Upper lobe of right lung (tissue), 1 donor: ENCODE measurements at regions not wholly inside any gene's neighbourhood (a gene's known extent, or its start where the extent isn't known, plus 50 kb on each side); places are given as distances from the start of the nearest gene placed in this dataset.
A peak's percentile ranks its signal among the peaks of the same experiment; 100 is the strongest.

Experiments
- ATAC-seq: fragments of 200-7000 bp; cut with Tn5 transposase; one replicate; pipeline ENCODE4 v1.9.1; 2020; ENCODE audit warnings: mild to moderate bottlenecking, moderate library complexity
- DNase-seq: peaks from one replicate; pipeline ENCODE4 v3.0.0-alpha.2; 2020
- H3K27ac ChIP-seq: fragments of 200-600 bp; one replicate; pipeline ENCODE4 v1.8.0; 2022
- H3K27me3 ChIP-seq: fragments of 200-600 bp; one replicate; pipeline ENCODE4 v1.8.0; 2022; ENCODE audit warnings: mild to moderate bottlenecking
- H3K36me3 ChIP-seq: fragments of 200-600 bp; one replicate; pipeline ENCODE4 v1.8.0; 2022
- H3K4me1 ChIP-seq: fragments of 200-600 bp; one replicate; pipeline ENCODE4 v1.8.0; 2022
- H3K4me3 ChIP-seq: fragments of 200-600 bp; one replicate; pipeline ENCODE4 v1.8.0; 2022; ENCODE audit warnings: mild to moderate bottlenecking
- H3K9me3 ChIP-seq: fragments of 200-600 bp; one replicate; pipeline ENCODE4 v1.8.0; 2022
- intact Hi-C: fragments of 100-400 bp; cut with DNase I; formaldehyde crosslinking; loops from one replicate; pipeline ENCODE4 v1.11.0; 2022
- TF ChIP-seq, protein P1 (sequence below): fragments of 200-600 bp; IDR thresholded peaks from one replicate; pipeline ENCODE4 v1.8.0; 2022; ENCODE audit warnings: antibody characterized with exemption
- donor health status: DM: no; HTN: yes; CAD: no; lungs with severe emphysema.

DNA sequence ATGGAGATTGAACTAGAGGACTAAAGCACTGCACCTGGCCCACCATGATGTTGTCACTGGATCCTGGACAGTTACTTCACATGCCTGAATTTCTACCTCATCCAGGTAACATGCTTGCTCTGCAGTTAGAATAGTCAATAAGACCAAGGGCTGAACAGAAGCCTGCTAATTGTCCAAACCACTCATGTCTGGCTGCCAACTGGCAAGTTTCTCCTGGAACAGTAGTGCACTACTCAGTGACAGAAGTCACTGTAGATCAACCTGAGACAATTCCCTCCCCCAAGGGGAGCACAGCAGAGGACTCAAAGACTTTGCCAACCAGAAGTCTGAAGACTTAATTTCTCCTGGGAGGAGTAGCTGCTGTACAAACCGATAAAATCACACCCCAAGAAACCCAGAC, 454.6 kb upstream of the MARCKS start:
- DNase-seq (no peak), ATAC-seq (no peak)
- Histone ChIP-seq H3K27ac (no peak overlapping the region), H3K4me1 (no peaks in the 10 kb centered on the region), H3K36me3 (no peaks in the 10 kb centered on the region), H3K27me3 (no peaks in the 10 kb centered on the region), H3K9me3 (no peaks in the 10 kb centered on the region), H3K4me3 (no peak overlapping the region)
- TF ChIP-seq, protein P1, sequence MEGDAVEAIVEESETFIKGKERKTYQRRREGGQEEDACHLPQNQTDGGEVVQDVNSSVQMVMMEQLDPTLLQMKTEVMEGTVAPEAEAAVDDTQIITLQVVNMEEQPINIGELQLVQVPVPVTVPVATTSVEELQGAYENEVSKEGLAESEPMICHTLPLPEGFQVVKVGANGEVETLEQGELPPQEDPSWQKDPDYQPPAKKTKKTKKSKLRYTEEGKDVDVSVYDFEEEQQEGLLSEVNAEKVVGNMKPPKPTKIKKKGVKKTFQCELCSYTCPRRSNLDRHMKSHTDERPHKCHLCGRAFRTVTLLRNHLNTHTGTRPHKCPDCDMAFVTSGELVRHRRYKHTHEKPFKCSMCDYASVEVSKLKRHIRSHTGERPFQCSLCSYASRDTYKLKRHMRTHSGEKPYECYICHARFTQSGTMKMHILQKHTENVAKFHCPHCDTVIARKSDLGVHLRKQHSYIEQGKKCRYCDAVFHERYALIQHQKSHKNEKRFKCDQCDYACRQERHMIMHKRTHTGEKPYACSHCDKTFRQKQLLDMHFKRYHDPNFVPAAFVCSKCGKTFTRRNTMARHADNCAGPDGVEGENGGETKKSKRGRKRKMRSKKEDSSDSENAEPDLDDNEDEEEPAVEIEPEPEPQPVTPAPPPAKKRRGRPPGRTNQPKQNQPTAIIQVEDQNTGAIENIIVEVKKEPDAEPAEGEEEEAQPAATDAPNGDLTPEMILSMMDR = no peak
- intact Hi-C loops = no loop called here

DNA sequence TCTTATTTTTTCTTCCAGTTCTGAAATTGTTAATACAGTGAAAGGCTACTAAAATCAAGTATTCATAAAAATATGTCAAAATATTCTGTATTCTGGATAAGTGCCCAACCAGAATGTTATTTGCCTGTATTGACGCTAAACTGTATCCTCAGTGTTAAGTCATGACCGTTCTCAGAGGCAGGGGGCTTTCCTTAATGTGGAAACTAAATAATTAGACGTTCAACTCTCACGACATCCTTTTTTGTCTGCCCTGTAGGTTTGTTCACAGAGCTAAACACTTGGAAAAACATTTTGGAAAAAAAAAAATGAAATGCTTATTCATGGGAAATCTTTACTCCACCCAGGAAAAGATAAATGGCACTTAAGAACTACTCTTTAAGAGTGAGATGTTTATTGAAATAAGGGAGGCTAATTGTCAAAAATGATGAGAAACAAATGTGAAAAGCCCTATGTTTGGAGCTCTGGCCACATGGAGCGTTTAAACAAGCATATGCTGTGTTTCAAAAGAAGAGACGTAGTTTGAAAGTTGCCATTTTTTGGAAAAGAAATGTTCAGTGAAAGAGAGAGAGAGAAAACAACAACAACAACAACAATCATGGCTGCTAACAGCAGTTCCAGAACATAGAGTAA, 453.1 kb upstream of the MARCKS start:
- TF ChIP-seq, protein P1 = no peak
- H3K27ac ChIP-seq = no peak overlapping the region
- ATAC-seq = no peak
- no peaks in the 10 kb centered on the region for H3K4me1 ChIP-seq
- H3K9me3 ChIP-seq = no peaks in the 10 kb centered on the region
- no peak overlapping the region for H3K4me3 ChIP-seq
- intact Hi-C loops = no loop called here
- no peak for DNase-seq
- H3K36me3 ChIP-seq = no peaks in the 10 kb centered on the region
- no peaks in the 10 kb centered on the region for H3K27me3 ChIP-seq

DNA sequence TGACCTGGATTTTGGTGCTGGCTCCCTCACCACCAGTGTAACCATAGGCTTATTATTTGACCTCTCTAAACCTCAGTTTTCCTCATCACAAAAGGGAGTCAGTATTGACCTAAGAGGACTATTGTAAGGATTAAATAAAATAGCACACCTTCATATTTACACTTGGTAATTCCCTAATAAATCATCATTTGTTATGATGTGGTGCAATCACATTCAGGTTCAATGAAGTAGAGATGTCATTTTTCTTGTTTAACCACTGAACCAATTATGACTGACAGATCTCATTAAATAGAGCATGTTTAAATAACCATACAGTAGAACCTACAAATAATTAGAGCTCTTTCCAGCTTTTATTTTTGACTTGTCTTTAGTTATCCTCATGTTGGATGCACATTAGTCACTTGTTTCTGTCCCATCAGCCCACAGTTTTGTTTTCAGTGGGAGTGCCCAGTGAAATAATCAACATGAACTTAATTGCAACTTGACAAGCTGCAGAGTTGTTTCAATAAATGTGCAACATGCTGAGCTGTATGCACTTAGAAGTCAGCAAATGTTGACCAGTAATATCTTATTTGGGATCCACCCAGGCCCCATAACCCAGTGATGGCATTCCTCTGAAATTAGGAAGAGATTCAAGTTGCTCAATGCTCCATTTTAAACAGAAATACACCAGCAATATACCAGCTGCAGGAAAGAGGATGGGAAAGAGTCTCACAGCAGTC, 451.7 kb upstream of the MARCKS start:
- no peaks in the 10 kb centered on the region for H3K36me3 ChIP-seq
- no peak overlapping the region for H3K27ac ChIP-seq
- DNase-seq (no peak), ATAC-seq (no peak)
- intact Hi-C loops = no loop called here
- H3K9me3 ChIP-seq = no peaks in the 10 kb centered on the region
- H3K4me1 ChIP-seq = no peaks in the 10 kb centered on the region
- no peaks in the 10 kb centered on the region for H3K27me3 ChIP-seq
- TF ChIP-seq, protein P1 = no peak
- no peak overlapping the region for H3K4me3 ChIP-seq

DNA sequence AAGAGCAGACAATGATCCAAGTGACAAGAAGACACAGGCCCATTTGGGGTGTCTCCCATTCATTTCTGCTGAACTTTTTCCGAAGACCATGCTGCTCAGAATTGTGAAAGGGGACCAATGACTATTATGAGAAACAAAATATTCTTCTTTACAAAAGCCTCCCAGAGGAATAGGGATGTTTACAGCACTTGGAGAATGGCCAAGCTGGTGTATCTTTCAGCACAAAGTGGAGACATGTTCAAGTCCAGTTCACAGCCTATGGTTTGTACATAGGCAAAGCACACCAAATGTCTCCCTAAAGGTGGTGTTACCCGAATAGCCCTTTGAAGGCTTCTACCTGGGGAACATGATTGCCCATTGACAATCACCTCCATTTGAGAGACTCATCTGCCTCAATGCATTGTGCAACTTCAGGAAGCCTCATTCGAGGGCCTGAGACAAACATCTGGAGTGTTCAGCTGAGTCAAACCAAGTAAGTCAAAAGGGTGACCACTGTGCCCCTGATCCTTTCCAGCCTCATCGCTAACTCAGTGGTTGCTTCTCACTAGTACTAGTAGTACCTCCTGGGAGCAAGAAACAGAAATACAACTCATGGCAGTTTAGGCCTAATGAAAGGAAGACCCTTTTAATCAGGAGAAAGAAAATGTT, 451.0 kb upstream of the MARCKS start:
- Histone ChIP-seq H3K27me3 (no peaks in the 10 kb centered on the region), H3K9me3 (no peaks in the 10 kb centered on the region), H3K36me3 (no peaks in the 10 kb centered on the region), H3K4me3 (no peak overlapping the region), H3K4me1 (no peaks in the 10 kb centered on the region), H3K27ac (no peak overlapping the region)
- ATAC-seq (no peak), DNase-seq (no peak)
- TF ChIP-seq, protein P1 = no peak
- intact Hi-C loops = no loop called here

DNA sequence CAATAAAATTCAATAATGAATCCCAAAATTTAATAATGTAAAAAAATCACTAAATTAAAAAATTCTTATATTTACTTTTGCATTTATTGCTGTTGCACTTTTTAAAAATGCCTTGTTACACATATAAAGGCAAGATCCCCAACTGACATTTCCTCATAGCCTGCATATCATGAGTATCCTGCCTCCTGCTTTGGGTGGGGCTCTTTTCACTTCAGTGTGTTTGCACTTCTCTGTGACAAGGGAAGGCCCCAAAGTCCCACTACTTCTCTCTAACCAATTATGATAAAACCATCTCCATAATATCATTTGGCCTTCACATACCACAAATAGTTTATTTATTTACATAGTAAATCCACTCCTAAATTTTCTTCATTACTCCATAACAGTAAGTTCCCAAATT, 446.1 kb upstream of the MARCKS start:
- Histone ChIP-seq H3K27me3 (no peaks in the 10 kb centered on the region), H3K36me3 (no peaks in the 10 kb centered on the region), H3K9me3 (no peaks in the 10 kb centered on the region), H3K4me1 (no peaks in the 10 kb centered on the region), H3K27ac (no peak overlapping the region), H3K4me3 (no peak overlapping the region)
- no peak for DNase-seq
- intact Hi-C loops = no loop called here
- peak; percentile 60 for ATAC-seq
- TF ChIP-seq, protein P1 = no peak
